IMR-90 (cell line): ENCODE measurements at regions not wholly inside any gene's neighbourhood (a gene's known extent, or its start where the extent isn't known, plus 50 kb on each side); places are given as distances from the start of the nearest gene placed in this dataset.

Experiments used
- ATAC-seq: fragments of 200-7000 bp; cut with Tn5 transposase; 2 replicates; pipeline ENCODE4 v1.9.1; 2020; ENCODE audit warnings: low read depth, mild to moderate bottlenecking, moderate library complexity
- BruUV-seq: library from RNA; stranded (reverse); fragments of 400-500 nt; replicated peaks from 2 replicates; lab custom pipeline; 2021; lab: Mats Ljungman, UMichigan
- CTCF ChIA-PET: fragments of 300-600 bp; formaldehyde crosslinking; extraction: SDS; loops from one replicate; lab custom pipeline; 2021; ENCODE audit warnings: antibody characterized with exemption; lab: Yijun Ruan, JAX
- POLR2A ChIA-PET: fragments of 300-600 bp; sonication (Branson Sonifier 250); formaldehyde crosslinking; loops from one replicate; lab custom pipeline; 2022; ENCODE audit warnings: antibody characterized with exemption; ENCODE audit not compliant: unreplicated experiment; lab: Charles Lee
- DNase-seq: peaks from one replicate; pipeline ENCODE4 v3.0.0; 2013
- H2AFZ ChIP-seq: replicated peaks from 2 replicates; pipeline ENCODE3; 2013; ENCODE audit warnings: low read length, mild to moderate bottlenecking; ENCODE audit not compliant: poor library complexity
- H2AK5ac ChIP-seq: 2 replicates; pipeline ENCODE4 v1.6.1; 2013; ENCODE audit warnings: low read depth, low read length, inconsistent platforms
- H2AK9ac ChIP-seq: replicated peaks from 2 replicates; pipeline ENCODE3; 2013; ENCODE audit warnings: mild to moderate bottlenecking, low read depth, low read length, moderate library complexity; ENCODE audit not compliant: poor library complexity
- H2BK120ac ChIP-seq: 2 replicates; pipeline ENCODE4 v1.6.1; 2013; ENCODE audit warnings: low read depth, low read length, inconsistent platforms
- H2BK15ac ChIP-seq: 3 replicates; pipeline ENCODE4 v1.6.1; 2013; ENCODE audit warnings: low read depth, low read length, inconsistent platforms
- H2BK20ac ChIP-seq: 2 replicates; pipeline ENCODE4 v1.6.1; 2013; ENCODE audit warnings: low read depth, mild to moderate bottlenecking, inconsistent platforms, low read length, moderate library complexity
- H2BK5ac ChIP-seq: 2 replicates; pipeline ENCODE4 v1.6.1; 2013; ENCODE audit warnings: mild to moderate bottlenecking, low read depth, low read length, inconsistent platforms; ENCODE audit not compliant: poor library complexity, severe bottlenecking
- H3K14ac ChIP-seq: replicated peaks from 2 replicates; pipeline ENCODE4 v1.6.1; 2013; ENCODE audit warnings: low read depth, low read length, inconsistent platforms
- H3K18ac ChIP-seq: 2 replicates; pipeline ENCODE4 v1.6.1; 2013; ENCODE audit warnings: low read depth, low read length, control low read depth
- H3K23ac ChIP-seq: 2 replicates; pipeline ENCODE4 v1.6.1; 2013; ENCODE audit warnings: low read depth, low read length, inconsistent platforms
- H3K27ac ChIP-seq: 2 replicates; pipeline ENCODE4 v1.5.1; 2013; ENCODE audit warnings: mild to moderate bottlenecking, control low read depth, low read length; ENCODE audit not compliant: insufficient read depth
- H3K27me3 ChIP-seq: 2 replicates; pipeline ENCODE4 v1.6.1; 2013; ENCODE audit warnings: low read length; ENCODE audit not compliant: control insufficient read depth, insufficient read depth
- H3K36me3 ChIP-seq: 2 replicates; pipeline ENCODE4 v1.6.1; 2013; ENCODE audit warnings: low read length, mixed read lengths; ENCODE audit not compliant: control insufficient read depth, insufficient read depth
- H3K4ac ChIP-seq: 2 replicates; pipeline ENCODE4 v1.6.1; 2013; ENCODE audit warnings: low read depth, low read length, inconsistent platforms
- H3K4me1 ChIP-seq: 2 replicates; pipeline ENCODE4 v1.6.1; 2013; ENCODE audit warnings: low read length, mixed read lengths; ENCODE audit not compliant: control insufficient read depth, insufficient read depth
- H3K4me2 ChIP-seq: 2 replicates; pipeline ENCODE4 v1.6.1; 2013; ENCODE audit warnings: low read depth, mild to moderate bottlenecking, control low read depth, low read length, moderate library complexity
- H3K4me3 ChIP-seq: 2 replicates; pipeline ENCODE4 v1.5.1; 2013; ENCODE audit warnings: low read depth, mild to moderate bottlenecking, control low read depth, low read length, moderate library complexity; ENCODE audit not compliant: insufficient read depth
- H3K56ac ChIP-seq: 2 replicates; pipeline ENCODE4 v1.6.1; 2013; ENCODE audit warnings: low read length, inconsistent platforms; ENCODE audit not compliant: insufficient read depth; ENCODE audit errors: extremely low read depth
- H3K79me1 ChIP-seq, 2 experiments: 2 replicates each; pipeline ENCODE4 v1.6.1; 2013; ENCODE audit warnings: low read length in 2 of 2, inconsistent platforms in 1 of 2, low read depth in 1 of 2
- H3K9ac ChIP-seq: 2 replicates; pipeline ENCODE4 v1.6.1; 2013; ENCODE audit warnings: low read depth, low read length, control low read depth
- H3K9me1 ChIP-seq: 2 replicates; pipeline ENCODE4 v1.6.1; 2013; ENCODE audit warnings: low read length, inconsistent platforms; ENCODE audit not compliant: insufficient read depth
- H3K9me3 ChIP-seq: 2 replicates; pipeline ENCODE4 v1.6.1; 2013; ENCODE audit warnings: low read length; ENCODE audit not compliant: control insufficient read depth, insufficient read depth
- H4K20me1 ChIP-seq: 2 replicates; pipeline ENCODE4 v1.6.1; 2013; ENCODE audit warnings: low read length, inconsistent platforms; ENCODE audit not compliant: insufficient read depth
- H4K5ac ChIP-seq: 2 replicates; pipeline ENCODE4 v1.6.1; 2013; ENCODE audit warnings: mild to moderate bottlenecking, low read depth, low read length, control low read depth
- H4K8ac ChIP-seq, 2 experiments: 2 replicates each; pipeline ENCODE4 v1.6.1; 2013; ENCODE audit warnings: low read depth in 2 of 2, low read length in 2 of 2, control low read depth in 1 of 2, inconsistent platforms in 1 of 2
- H4K91ac ChIP-seq: 2 replicates; pipeline ENCODE4 v1.6.1; 2013; ENCODE audit warnings: low read depth, low read length, inconsistent platforms; ENCODE audit not compliant: insufficient read depth
- BHLHE40 ChIP-seq: fragments of 150-350 bp; IDR thresholded peaks from 2 replicates; pipeline ENCODE4 v1.6.1; 2016; ENCODE audit warnings: mild to moderate bottlenecking, low read depth, low read length
- CEBPB ChIP-seq: IDR thresholded peaks from 2 replicates; pipeline ENCODE4 v1.6.1; 2012; ENCODE audit warnings: low read depth, low read length, improper control_type of control experiment
- CHD1 ChIP-seq: IDR thresholded peaks from 2 replicates; pipeline ENCODE4 v1.6.1; 2012; ENCODE audit warnings: low read depth, low read length, improper control_type of control experiment
- FOS ChIP-seq: fragments of 150-350 bp; IDR thresholded peaks from 2 replicates; pipeline ENCODE4 v1.6.1; 2016; ENCODE audit warnings: low read depth, low read length
- MAFK ChIP-seq: IDR thresholded peaks from 2 replicates; pipeline ENCODE4 v1.6.1; 2012; ENCODE audit warnings: low read depth, low read length, improper control_type of control experiment
- MAZ ChIP-seq: IDR thresholded peaks from 2 replicates; pipeline ENCODE4 v1.6.1; 2012; ENCODE audit warnings: low read depth, mild to moderate bottlenecking, low read length, improper control_type of control experiment, moderate library complexity, borderline replicate concordance
- MXI1 ChIP-seq: IDR thresholded peaks from 2 replicates; pipeline ENCODE4 v1.6.1; 2012; ENCODE audit warnings: low read depth, mild to moderate bottlenecking, low read length, moderate library complexity, borderline replicate concordance
- NFE2L2 ChIP-seq: fragments of 150-350 bp; IDR thresholded peaks from 2 replicates; pipeline ENCODE4 v1.6.1; 2016; ENCODE audit warnings: low read depth, mild to moderate bottlenecking, low read length
- POLR2A ChIP-seq: IDR thresholded peaks from 2 replicates; pipeline ENCODE4 v1.6.1; 2012; ENCODE audit warnings: mild to moderate bottlenecking, low read depth, low read length
- RAD21 ChIP-seq: IDR thresholded peaks from 2 replicates; pipeline ENCODE4 v1.6.1; 2012; ENCODE audit warnings: low read length, improper control_type of control experiment
- RCOR1 ChIP-seq: IDR thresholded peaks from 2 replicates; pipeline ENCODE4 v1.6.1; 2012; ENCODE audit warnings: mild to moderate bottlenecking, low read length, improper control_type of control experiment; ENCODE audit not compliant: insufficient replicate concordance
- RFX5 ChIP-seq: IDR thresholded peaks from 2 replicates; pipeline ENCODE4 v1.8.0; 2012; ENCODE audit warnings: low read depth, mild to moderate bottlenecking, low read length, moderate library complexity
- SMC3 ChIP-seq: fragments of 150-350 bp; IDR thresholded peaks from 2 replicates; pipeline ENCODE4 v1.6.1; 2016; ENCODE audit warnings: low read depth, mild to moderate bottlenecking, antibody characterized with exemption, low read length, moderate library complexity
- WGBS, 2 experiments: methylation state at CpG; one replicate each; pipeline versions ENCODE4 v1.1.5 to v1.1.7; 2013; ENCODE audit warnings: missing lambda C conversion rate in 2 of 2; ENCODE audit not compliant: insufficient read length in 1 of 2; ENCODE audit errors: extremely low coverage in 2 of 2; 5-methylcytosine and 5-hydroxymethylcytosine counted together
- dilution Hi-C: fragments of 300-500 bp; cut with HindIII; formaldehyde crosslinking; loops from one replicate; pipeline ENCODE4 v1.14.3; 2018; ENCODE audit warnings: low sequenced_read_pairs; ENCODE audit not compliant: unreplicated experiment
- in situ Hi-C: fragments of 300-500 bp; cut with MboI; formaldehyde crosslinking; loops from 3 replicates; pipeline ENCODE4 v1.14.3; 2019; ENCODE audit warnings: low sequenced_read_pairs, inconsistent platforms, mixed read lengths
- intact Hi-C: fragments of 100-400 bp; cut with micrococcal nuclease; formaldehyde crosslinking; loops from 2 replicates; pipeline ENCODE4 v1.10.0; 2022
- TF ChIP-seq, protein P1 (sequence below): conservative IDR thresholded peaks from 2 replicates; pipeline ENCODE4 v1.5.1; 2012; ENCODE audit warnings: mild to moderate bottlenecking, low read depth, low read length, improper control_type of control experiment
- TF ChIP-seq, protein P2 (sequence below): fragments of 150-350 bp; IDR thresholded peaks from 2 replicates; pipeline ENCODE4 v1.6.1; 2017; ENCODE audit warnings: mild to moderate bottlenecking, antibody characterized with exemption, low read length, low read depth
- TF ChIP-seq, protein P3 (sequence below): fragments of 150-350 bp; IDR thresholded peaks from 2 replicates; pipeline ENCODE4 v1.6.1; 2016; ENCODE audit warnings: low read depth, mild to moderate bottlenecking, low read length, moderate library complexity, borderline replicate concordance

DNA sequence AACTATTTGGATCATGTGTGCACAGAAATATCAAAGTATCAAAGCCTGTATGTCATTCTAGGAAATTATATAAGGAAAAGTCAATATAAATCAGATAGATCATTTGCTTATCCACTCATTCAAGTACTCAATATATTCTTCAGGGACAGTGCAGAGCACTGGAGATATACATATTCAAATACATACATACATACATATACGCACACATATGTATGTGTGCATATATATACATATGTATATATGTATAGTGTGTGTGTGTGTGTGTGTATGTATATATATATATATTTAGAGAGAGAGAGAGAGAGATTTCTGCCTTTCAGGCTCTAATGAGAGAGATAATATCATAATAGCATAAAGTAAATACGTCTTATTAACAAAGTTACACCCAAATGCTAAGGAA is 169.2 kb downstream of the PMP22 start:
- H3K23ac ChIP-seq: no peak overlapping the region
- no peak overlapping the region for H2AFZ ChIP-seq
- ATAC-seq (no peak), DNase-seq (no peak)
- no peaks in the 10 kb centered on the region for H4K20me1 ChIP-seq
- H2AK5ac ChIP-seq: no peak overlapping the region
- H2BK5ac ChIP-seq: no peak overlapping the region
- H4K5ac ChIP-seq: no peak overlapping the region
- no peaks in the 10 kb centered on the region for H3K4me1 ChIP-seq
- no peak overlapping the region for H2BK20ac ChIP-seq
- no peak overlapping the region for H2BK120ac ChIP-seq
- no peak overlapping the region for H3K14ac ChIP-seq
- H3K9me1 ChIP-seq: no peaks in the 10 kb centered on the region
- no peak for TF ChIP-seq RCOR1
- no peak for TF ChIP-seq MAFK
- no peak for TF ChIP-seq POLR2A
- no peak for TF ChIP-seq BHLHE40
- no peak for TF ChIP-seq RFX5
- TF ChIP-seq SMC3: no peak
- no peak for TF ChIP-seq RAD21
- TF ChIP-seq CEBPB: no peak
- no peak for TF ChIP-seq CHD1
- TF ChIP-seq MXI1: no peak
- no peak for TF ChIP-seq FOS
- TF ChIP-seq, protein P1, sequence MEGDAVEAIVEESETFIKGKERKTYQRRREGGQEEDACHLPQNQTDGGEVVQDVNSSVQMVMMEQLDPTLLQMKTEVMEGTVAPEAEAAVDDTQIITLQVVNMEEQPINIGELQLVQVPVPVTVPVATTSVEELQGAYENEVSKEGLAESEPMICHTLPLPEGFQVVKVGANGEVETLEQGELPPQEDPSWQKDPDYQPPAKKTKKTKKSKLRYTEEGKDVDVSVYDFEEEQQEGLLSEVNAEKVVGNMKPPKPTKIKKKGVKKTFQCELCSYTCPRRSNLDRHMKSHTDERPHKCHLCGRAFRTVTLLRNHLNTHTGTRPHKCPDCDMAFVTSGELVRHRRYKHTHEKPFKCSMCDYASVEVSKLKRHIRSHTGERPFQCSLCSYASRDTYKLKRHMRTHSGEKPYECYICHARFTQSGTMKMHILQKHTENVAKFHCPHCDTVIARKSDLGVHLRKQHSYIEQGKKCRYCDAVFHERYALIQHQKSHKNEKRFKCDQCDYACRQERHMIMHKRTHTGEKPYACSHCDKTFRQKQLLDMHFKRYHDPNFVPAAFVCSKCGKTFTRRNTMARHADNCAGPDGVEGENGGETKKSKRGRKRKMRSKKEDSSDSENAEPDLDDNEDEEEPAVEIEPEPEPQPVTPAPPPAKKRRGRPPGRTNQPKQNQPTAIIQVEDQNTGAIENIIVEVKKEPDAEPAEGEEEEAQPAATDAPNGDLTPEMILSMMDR: no peak
- no peak for TF ChIP-seq NFE2L2
- TF ChIP-seq, protein P2, sequence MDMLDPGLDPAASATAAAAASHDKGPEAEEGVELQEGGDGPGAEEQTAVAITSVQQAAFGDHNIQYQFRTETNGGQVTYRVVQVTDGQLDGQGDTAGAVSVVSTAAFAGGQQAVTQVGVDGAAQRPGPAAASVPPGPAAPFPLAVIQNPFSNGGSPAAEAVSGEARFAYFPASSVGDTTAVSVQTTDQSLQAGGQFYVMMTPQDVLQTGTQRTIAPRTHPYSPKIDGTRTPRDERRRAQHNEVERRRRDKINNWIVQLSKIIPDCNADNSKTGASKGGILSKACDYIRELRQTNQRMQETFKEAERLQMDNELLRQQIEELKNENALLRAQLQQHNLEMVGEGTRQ: no peak
- no peak for TF ChIP-seq MAZ
- TF ChIP-seq, protein P3, sequence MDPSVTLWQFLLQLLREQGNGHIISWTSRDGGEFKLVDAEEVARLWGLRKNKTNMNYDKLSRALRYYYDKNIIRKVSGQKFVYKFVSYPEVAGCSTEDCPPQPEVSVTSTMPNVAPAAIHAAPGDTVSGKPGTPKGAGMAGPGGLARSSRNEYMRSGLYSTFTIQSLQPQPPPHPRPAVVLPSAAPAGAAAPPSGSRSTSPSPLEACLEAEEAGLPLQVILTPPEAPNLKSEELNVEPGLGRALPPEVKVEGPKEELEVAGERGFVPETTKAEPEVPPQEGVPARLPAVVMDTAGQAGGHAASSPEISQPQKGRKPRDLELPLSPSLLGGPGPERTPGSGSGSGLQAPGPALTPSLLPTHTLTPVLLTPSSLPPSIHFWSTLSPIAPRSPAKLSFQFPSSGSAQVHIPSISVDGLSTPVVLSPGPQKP: no peak
- no peak overlapping the region for H4K8ac ChIP-seq
- WGBS, 2 experiments: no CpG with 5 or more reads among the region's 2 CpGs
- H3K4ac ChIP-seq: no peak overlapping the region
- dilution Hi-C loops: no loop called here
- BruUV-seq: no TSS peak
- no peak overlapping the region for H3K4me3 ChIP-seq
- no peak overlapping the region for H3K9ac ChIP-seq
- no peak overlapping the region for H3K27ac ChIP-seq
- POLR2A ChIA-PET: no interaction called here
- no peaks in the 10 kb centered on the region for H3K79me1 ChIP-seq
- H3K27me3 ChIP-seq: peaks cover 5% of the 10 kb centered on the region
- no peak overlapping the region for H3K4me2 ChIP-seq
- H2AK9ac ChIP-seq: no peak overlapping the region
- no peak overlapping the region for H3K18ac ChIP-seq
- no peaks in the 10 kb centered on the region for H3K36me3 ChIP-seq
- no peaks in the 10 kb centered on the region for H3K9me3 ChIP-seq
- no peak overlapping the region for H3K56ac ChIP-seq
- intact Hi-C loops: no loop called here
- no peak overlapping the region for H4K91ac ChIP-seq
- H2BK15ac ChIP-seq: no peak overlapping the region
- CTCF ChIA-PET: no interaction called here
- in situ Hi-C loops: no loop called here
